Endodermal cell (in vitro differentiated cells): ENCODE measurements at regions not wholly inside any gene's neighbourhood (a gene's known extent, or its start where the extent isn't known, plus 50 kb on each side); places are given as distances from the start of the nearest gene placed in this dataset.
"Not testable (repeated sequence)": the region's sequence is repeated elsewhere in the genome, so short reads cannot be mapped to it uniquely, and the experiment has no call there.

Source experiments
- DNase-seq: peaks from one replicate; pipeline ENCODE4 v3.0.0-alpha.2; 2017
- H3K27ac ChIP-seq: 2 replicates; pipeline ENCODE4 v1.5.1; 2013; ENCODE audit warnings: mild to moderate bottlenecking, low read depth, low read length, moderate library complexity
- H3K27me3 ChIP-seq: 2 replicates; pipeline ENCODE4 v1.6.1; 2013; ENCODE audit warnings: mild to moderate bottlenecking, low read length, moderate library complexity; ENCODE audit not compliant: insufficient read depth, control insufficient read depth, poor library complexity, severe bottlenecking
- H3K36me3 ChIP-seq: 2 replicates; pipeline ENCODE4 v1.7.0; 2013; ENCODE audit warnings: mild to moderate bottlenecking, low read length, moderate library complexity; ENCODE audit not compliant: control insufficient read depth, insufficient read depth
- H3K4me1 ChIP-seq: one replicate; pipeline ENCODE4 v1.7.0; 2013; ENCODE audit warnings: low read length; ENCODE audit not compliant: control insufficient read depth, insufficient read depth
- H3K4me3 ChIP-seq: 2 replicates; pipeline ENCODE4 v1.5.1; 2013; ENCODE audit warnings: mild to moderate bottlenecking, low read length, moderate library complexity
- H3K9ac ChIP-seq: 2 replicates; pipeline ENCODE4 v1.6.1; 2013; ENCODE audit warnings: mild to moderate bottlenecking, low read length, moderate library complexity; ENCODE audit not compliant: poor library complexity, severe bottlenecking; ENCODE audit errors: extremely low read depth
- H3K9me3 ChIP-seq: 2 replicates; pipeline ENCODE4 v1.6.1; 2013; ENCODE audit warnings: mild to moderate bottlenecking, low read length, moderate library complexity; ENCODE audit not compliant: control insufficient read depth
- H3K27ac Mint-ChIP-seq: 2 replicates; pipeline ENCODE4 v1.8.0; 2020; ENCODE audit warnings: mixed read lengths
- H3K27me3 Mint-ChIP-seq: 2 replicates; pipeline ENCODE4 v1.8.0; 2021; ENCODE audit warnings: mild to moderate bottlenecking, mixed read lengths; ENCODE audit not compliant: insufficient read depth
- H3K36me3 Mint-ChIP-seq: 2 replicates; pipeline ENCODE4 v1.8.0; 2020; ENCODE audit warnings: low read depth, mixed read lengths
- H3K4me1 Mint-ChIP-seq: 2 replicates; pipeline ENCODE4 v1.8.0; 2020; ENCODE audit warnings: mixed read lengths
- H3K4me3 Mint-ChIP-seq: 2 replicates; pipeline ENCODE4 v1.8.0; 2020; ENCODE audit warnings: mild to moderate bottlenecking, moderate library complexity, mixed read lengths
- H3K9me3 Mint-ChIP-seq: 2 replicates; pipeline ENCODE4 v1.8.0; 2020; ENCODE audit warnings: mild to moderate bottlenecking, mixed read lengths
- WGBS, 2 experiments: methylation state at CpG; one replicate each; pipeline versions ENCODE4 v1.1.5 to v1.1.7; 2013; ENCODE audit warnings: missing lambda C conversion rate in 2 of 2, mixed read lengths in 1 of 2; ENCODE audit not compliant: insufficient coverage in 1 of 2, insufficient read length in 1 of 2; 5-methylcytosine and 5-hydroxymethylcytosine counted together
- TF ChIP-seq, protein P1 (sequence below): fragments of 200-600 bp; sonication (generic); conservative IDR thresholded peaks from 2 replicates; pipeline ENCODE4 v1.5.0; 2021; ENCODE audit warnings: antibody characterized with exemption, mild to moderate bottlenecking

DNA sequence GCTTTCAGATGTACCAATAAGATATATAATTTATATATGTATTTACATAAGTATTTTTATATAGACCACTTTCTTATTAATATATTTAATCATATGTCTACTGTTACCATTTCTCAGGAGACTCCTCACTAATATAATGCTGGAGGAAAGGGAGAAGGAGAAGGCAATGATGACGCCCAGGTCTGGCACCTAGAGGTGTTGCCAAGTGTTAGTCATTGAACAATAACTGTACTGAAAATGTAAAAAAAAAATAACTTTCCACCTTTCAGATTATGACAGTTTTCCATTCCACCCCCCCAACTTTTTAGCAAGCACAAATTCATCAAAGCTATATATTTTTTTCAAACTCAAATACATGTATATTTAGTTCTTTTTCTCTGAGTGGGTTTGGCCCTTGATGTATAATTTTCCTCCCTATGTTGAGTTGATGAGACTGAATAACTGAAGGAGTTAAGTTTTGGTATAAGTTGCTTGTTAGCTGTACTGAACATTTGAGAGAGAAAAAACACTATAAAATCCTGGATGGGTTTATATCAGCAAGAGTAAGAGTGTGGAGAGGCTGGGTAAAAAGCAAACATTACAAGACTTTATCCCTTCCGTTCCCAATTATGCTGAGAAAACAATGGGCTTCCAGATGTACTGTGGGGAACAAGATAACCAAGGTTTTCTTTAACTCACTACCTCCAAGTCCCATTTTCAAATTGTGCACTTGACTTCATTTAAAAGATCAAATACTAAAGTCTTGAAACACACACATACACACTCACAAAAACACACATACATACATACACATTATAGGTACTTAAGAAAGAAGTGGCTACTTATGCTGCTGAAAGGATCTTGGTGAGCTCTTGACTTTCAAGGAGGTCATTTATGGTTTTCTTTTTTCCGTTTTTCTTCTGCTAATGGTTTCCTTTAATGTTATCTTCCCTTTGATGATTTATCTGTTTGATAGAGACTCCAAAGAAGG is 142.8 kb upstream of the IFNE start:
- H3K9ac ChIP-seq: no peak overlapping the region
- H3K36me3 Mint-ChIP-seq: no peaks in the 10 kb centered on the region
- H3K4me1 ChIP-seq: no peaks in the 10 kb centered on the region
- no peaks in the 10 kb centered on the region for H3K9me3 ChIP-seq
- no peaks in the 10 kb centered on the region for H3K9me3 Mint-ChIP-seq
- DNase-seq: no peak
- no peak overlapping the region for H3K4me3 ChIP-seq
- H3K36me3 ChIP-seq: no peaks in the 10 kb centered on the region
- no peak overlapping the region for H3K27ac ChIP-seq
- peaks cover 12% of the 10 kb centered on the region for H3K4me1 Mint-ChIP-seq
- H3K4me3 Mint-ChIP-seq: no peak overlapping the region
- 94% methylated on average over 2 of the region's 3 CpGs; no CpG with 5 or more reads in 1 of the 2 experiments for WGBS, 2 experiments
- H3K27ac Mint-ChIP-seq: no peak overlapping the region
- H3K27me3 Mint-ChIP-seq: peaks cover 3% of the 10 kb centered on the region
- TF ChIP-seq, protein P1, sequence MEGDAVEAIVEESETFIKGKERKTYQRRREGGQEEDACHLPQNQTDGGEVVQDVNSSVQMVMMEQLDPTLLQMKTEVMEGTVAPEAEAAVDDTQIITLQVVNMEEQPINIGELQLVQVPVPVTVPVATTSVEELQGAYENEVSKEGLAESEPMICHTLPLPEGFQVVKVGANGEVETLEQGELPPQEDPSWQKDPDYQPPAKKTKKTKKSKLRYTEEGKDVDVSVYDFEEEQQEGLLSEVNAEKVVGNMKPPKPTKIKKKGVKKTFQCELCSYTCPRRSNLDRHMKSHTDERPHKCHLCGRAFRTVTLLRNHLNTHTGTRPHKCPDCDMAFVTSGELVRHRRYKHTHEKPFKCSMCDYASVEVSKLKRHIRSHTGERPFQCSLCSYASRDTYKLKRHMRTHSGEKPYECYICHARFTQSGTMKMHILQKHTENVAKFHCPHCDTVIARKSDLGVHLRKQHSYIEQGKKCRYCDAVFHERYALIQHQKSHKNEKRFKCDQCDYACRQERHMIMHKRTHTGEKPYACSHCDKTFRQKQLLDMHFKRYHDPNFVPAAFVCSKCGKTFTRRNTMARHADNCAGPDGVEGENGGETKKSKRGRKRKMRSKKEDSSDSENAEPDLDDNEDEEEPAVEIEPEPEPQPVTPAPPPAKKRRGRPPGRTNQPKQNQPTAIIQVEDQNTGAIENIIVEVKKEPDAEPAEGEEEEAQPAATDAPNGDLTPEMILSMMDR: no peak
- H3K27me3 ChIP-seq: no peaks in the 10 kb centered on the region

DNA sequence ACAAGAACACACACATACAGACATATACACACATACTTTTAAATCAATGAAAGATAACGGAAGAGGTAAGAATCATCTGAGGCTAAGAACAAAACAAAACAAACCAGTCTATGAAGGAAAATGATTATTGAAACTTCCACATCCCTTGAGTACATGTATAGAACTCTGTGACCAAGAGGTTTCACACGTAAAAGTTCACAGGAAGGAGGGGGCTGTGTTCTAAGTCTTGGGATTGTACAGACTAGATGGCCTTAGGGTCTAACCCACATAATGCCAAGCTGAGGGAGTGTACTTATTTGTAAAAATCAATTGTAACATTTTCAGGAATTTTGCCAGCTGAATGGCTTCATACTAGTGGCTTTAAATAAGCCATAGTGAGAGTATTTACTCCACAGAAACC is 144.4 kb upstream of the IFNE start:
- H3K4me1 ChIP-seq: no peaks in the 10 kb centered on the region
- H3K9me3 ChIP-seq: no peaks in the 10 kb centered on the region
- Mint-ChIP-seq H3K27me3 (peaks cover 3% of the 10 kb centered on the region), H3K4me1 (peaks cover 12% of the 10 kb centered on the region), H3K27ac (no peak overlapping the region), H3K36me3 (no peaks in the 10 kb centered on the region), H3K4me3 (no peak overlapping the region), H3K9me3 (no peaks in the 10 kb centered on the region)
- no peaks in the 10 kb centered on the region for H3K27me3 ChIP-seq
- TF ChIP-seq, protein P1: no peak
- no peak overlapping the region for H3K27ac ChIP-seq
- no peak for DNase-seq
- no peak overlapping the region for H3K4me3 ChIP-seq
- 93 to 100% methylated on average over 1 to 2 of the region's 2 CpGs for WGBS, 2 experiments
- no peaks in the 10 kb centered on the region for H3K36me3 ChIP-seq
- H3K9ac ChIP-seq: no peak overlapping the region

DNA sequence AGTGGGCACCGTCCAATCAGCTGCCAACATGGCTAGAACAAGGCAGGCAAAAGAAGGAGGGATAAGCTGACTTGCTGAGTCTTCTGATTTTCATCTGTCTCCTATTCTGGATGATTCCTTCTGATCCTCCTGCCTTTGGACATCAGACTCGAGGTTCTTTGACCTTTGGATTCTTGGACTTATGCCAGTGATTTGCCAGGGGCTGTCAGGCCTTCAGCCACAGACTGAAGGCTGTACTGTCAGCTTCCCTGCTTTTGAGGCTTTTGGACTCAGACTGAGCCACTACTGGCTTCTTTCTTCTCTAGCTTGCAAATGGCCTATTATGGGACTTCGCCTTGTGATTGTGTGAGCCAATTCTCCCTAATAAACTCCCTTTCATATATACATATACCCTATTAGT is 146.8 kb upstream of the IFNE start:
- not testable (repeated sequence) for H3K27me3 Mint-ChIP-seq, H3K4me3 ChIP-seq, H3K36me3 Mint-ChIP-seq, H3K9me3 ChIP-seq, H3K27ac Mint-ChIP-seq, H3K4me1 Mint-ChIP-seq, H3K36me3 ChIP-seq, DNase-seq, H3K9ac ChIP-seq, H3K27me3 ChIP-seq, H3K9me3 Mint-ChIP-seq, H3K27ac ChIP-seq, H3K4me1 ChIP-seq, H3K4me3 Mint-ChIP-seq
- 83 to 92% methylated on average over 2 to 3 of the region's 3 CpGs for WGBS, 2 experiments
